ENCODE measurements at regions not wholly inside any gene's neighbourhood (a gene's known extent, or its start where the extent isn't known, plus 50 kb on each side); places are given as distances from the start of the nearest gene placed in this dataset.

DNA sequence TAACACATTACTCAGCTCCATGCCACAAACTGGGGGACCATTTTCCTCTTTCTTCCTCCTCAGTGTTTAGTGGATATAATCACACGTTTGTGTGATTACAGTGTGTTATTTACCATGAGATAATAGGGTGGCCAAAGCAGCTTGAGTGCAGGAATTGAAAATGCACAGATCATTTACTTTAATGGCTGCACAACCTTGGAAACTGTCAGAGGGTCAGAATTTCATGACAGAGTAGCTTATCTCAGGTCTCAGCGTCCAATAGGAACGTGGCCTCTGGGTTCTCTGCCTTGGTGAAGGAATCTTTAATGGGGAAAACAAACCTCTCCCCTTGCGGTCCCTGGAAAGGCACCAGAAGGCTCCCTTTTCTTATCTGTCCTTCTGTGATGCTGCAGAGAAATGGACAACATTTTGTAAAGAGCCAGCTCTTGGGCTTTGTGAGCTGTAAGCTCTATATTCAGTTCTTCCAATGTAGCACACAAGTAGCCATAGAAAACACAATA, 87.4 kb upstream of the CD180 start (continued):
- TF ChIP-seq, protein P1, sequence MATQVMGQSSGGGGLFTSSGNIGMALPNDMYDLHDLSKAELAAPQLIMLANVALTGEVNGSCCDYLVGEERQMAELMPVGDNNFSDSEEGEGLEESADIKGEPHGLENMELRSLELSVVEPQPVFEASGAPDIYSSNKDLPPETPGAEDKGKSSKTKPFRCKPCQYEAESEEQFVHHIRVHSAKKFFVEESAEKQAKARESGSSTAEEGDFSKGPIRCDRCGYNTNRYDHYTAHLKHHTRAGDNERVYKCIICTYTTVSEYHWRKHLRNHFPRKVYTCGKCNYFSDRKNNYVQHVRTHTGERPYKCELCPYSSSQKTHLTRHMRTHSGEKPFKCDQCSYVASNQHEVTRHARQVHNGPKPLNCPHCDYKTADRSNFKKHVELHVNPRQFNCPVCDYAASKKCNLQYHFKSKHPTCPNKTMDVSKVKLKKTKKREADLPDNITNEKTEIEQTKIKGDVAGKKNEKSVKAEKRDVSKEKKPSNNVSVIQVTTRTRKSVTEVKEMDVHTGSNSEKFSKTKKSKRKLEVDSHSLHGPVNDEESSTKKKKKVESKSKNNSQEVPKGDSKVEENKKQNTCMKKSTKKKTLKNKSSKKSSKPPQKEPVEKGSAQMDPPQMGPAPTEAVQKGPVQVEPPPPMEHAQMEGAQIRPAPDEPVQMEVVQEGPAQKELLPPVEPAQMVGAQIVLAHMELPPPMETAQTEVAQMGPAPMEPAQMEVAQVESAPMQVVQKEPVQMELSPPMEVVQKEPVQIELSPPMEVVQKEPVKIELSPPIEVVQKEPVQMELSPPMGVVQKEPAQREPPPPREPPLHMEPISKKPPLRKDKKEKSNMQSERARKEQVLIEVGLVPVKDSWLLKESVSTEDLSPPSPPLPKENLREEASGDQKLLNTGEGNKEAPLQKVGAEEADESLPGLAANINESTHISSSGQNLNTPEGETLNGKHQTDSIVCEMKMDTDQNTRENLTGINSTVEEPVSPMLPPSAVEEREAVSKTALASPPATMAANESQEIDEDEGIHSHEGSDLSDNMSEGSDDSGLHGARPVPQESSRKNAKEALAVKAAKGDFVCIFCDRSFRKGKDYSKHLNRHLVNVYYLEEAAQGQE (IDR thresholded peaks at IDR 0.05; ENCODE audit: low read depth): no peak
- TF ChIP-seq ELF1 (IDR thresholded peaks at IDR 0.05; ENCODE audit: borderline replicate concordance, low read depth) (no peak), JUND (IDR thresholded peaks at IDR 0.05) (no peak), RAD21 (IDR thresholded peaks at IDR 0.05; ENCODE audit: low read depth) (no peak), POLR2AphosphoS5 (IDR thresholded peaks at IDR 0.05; ENCODE audit: low read depth, low read length) (no peak), EZH2phosphoT487 (IDR thresholded peaks at IDR 0.05; ENCODE audit: borderline replicate concordance) (no peak), ZFX (IDR thresholded peaks at IDR 0.05) (no peak), TCF7L2 (IDR thresholded peaks at IDR 0.05; ENCODE audit: borderline replicate concordance, extremely low read depth, insufficient read depth, insufficient read length) (no peak)

DNA sequence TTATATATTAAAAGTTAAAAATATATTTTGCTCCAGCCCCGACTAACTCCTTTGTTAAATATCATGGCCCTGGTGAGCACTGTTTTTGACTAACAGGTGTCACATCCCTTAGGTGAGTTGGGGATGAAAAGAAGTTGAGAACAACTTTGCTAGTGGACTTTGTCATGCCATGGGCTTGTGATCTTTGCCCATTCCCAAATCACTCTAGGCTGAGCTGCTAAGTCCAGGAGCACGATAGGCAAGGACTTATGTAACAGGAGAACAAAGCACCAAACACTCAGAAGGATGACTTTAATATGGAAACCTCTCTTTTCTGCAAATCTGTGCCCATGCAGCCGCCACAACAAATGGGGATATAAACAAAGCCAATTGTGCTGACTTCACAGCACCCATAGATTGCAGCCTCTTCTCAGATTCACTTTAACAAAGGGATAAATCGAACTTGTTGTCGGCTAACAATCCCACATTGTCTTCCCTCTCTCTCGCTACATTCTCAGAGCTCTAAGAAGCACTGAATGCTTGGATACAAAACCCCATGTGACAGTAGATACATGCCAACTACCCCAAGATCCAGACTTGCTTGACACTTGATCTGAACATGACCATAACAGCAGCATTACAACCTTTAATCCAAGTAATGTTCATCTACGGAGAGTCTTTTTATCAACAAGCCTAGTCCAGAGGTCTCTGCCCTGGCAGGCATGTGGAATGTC, 86.8 kb upstream of the CD180 start:
- Histone ChIP-seq H3K36me3 (ENCODE audit: control insufficient read depth in 1 of 2, insufficient read depth in 2 of 2, low read length in 2 of 2) (no peaks in the 10 kb centered on the region), H2AFZ (ENCODE audit: low read depth, low read length, poor library complexity, severe bottlenecking) (no peak overlapping the region), H3K27ac (ENCODE audit: low read depth, low read length) (no peak overlapping the region), H3K4me3 (replicated peaks in 1 of 2; ENCODE audit: low read depth in 1 of 2, low read length in 2 of 2) (no peak overlapping the region), H3K9me2 (ENCODE audit: insufficient read depth) (no peaks in the 10 kb centered on the region), H3K9me3 (ENCODE audit: control insufficient read depth in 1 of 2, insufficient read depth in 1 of 2, low read depth in 1 of 2, low read length in 2 of 2) (no peaks in the 10 kb centered on the region), H3K79me2 (ENCODE audit: insufficient read depth, low read length) (no peaks in the 10 kb centered on the region), H3K9ac (ENCODE audit: low read length) (no peak overlapping the region), H3K4me1 (ENCODE audit: control insufficient read depth in 1 of 2, insufficient read depth in 2 of 2, low read length in 2 of 2) (no peaks in the 10 kb centered on the region), H4K20me1 (ENCODE audit: insufficient read depth) (no peaks in the 10 kb centered on the region), H3K27me3 (ENCODE audit: insufficient read depth, low read length) (peaks cover 23% of the 10 kb centered on the region), H3K4me2 (ENCODE audit: low read length) (no peak overlapping the region)
- ChIA-PET CTCF (no interaction called here), POLR2A (no interaction called here), RAD21 (ENCODE audit: low non-redundant PET in 1 of 2, low total read pairs in 2 of 2, uncharacterized antibody in 2 of 2, unreplicated experiment in 2 of 2) (no interaction called here)
- ATAC-seq (no peak), DNase-seq (ENCODE audit: low read depth, low spot score) (no peak)
- intact Hi-C loops (cut with micrococcal nuclease): no loop called here
- no TSS peak for BruUV-seq (replicated peaks)
- TF ChIP-seq FOSL1 (IDR thresholded peaks at IDR 0.05; ENCODE audit: low read depth) (no peak), SRF (IDR thresholded peaks at IDR 0.05; ENCODE audit: low read depth) (no peak), SIN3A (IDR thresholded peaks at IDR 0.05; ENCODE audit: low read depth) (no peak), EGR1 (IDR thresholded peaks at IDR 0.05; ENCODE audit: low read depth) (no peak), ELF1 (IDR thresholded peaks at IDR 0.05; ENCODE audit: borderline replicate concordance, low read depth) (no peak), EZH2 (IDR thresholded peaks at IDR 0.05) (no peak), POLR2A (IDR thresholded peaks at IDR 0.05; ENCODE audit: borderline replicate concordance, extremely low read depth, insufficient read depth, insufficient read length) (no peak), POLR2AphosphoS5 (IDR thresholded peaks at IDR 0.05; ENCODE audit: low read depth, low read length) (no peak)
- TF ChIP-seq, protein P2, sequence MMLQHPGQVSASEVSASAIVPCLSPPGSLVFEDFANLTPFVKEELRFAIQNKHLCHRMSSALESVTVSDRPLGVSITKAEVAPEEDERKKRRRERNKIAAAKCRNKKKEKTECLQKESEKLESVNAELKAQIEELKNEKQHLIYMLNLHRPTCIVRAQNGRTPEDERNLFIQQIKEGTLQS (IDR thresholded peaks at IDR 0.05): no peak
